ENCODE measurements at regions not wholly inside any gene's neighbourhood (a gene's known extent, or its start where the extent isn't known, plus 50 kb on each side); places are given as distances from the start of the nearest gene placed in this dataset.

DNA sequence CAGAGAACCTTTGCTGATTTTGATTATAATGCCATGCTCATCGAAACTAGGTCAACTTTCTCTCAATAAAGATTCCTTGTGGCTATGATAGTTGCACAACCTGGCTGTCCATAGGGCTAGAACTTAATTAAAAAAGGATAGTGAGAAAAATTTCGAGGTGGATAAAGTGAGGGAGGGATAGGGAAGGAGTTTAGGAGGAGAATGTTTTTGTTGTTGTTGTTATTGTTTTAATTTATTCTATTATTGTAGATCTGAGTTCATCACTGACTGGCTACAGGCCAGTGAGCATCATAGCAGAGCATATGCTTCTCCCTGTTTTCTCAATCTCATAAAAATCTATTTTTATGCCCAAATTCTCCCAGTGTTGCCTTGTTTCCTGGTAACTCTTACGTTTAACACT, 688.7 kb upstream of the GRM3 start:
- WGBS, 5 donors: 52 to 59% (median 56%) methylated on average over 3 of the region's 3 CpGs
- DNase-seq: no peak
- Histone ChIP-seq H3K27ac (no peak overlapping the region), H3K36me3 (no peaks in the 10 kb centered on the region), H3K4me1 (no peaks in the 10 kb centered on the region), H3K27me3 (replicated peaks in 1 of 7) (no peaks in the 10 kb centered on the region), H3K4me3 (no peak overlapping the region), H3K9me3 (peaks cover 0 to 10% (median 5%) of the 10 kb centered on the region in 8 donors)
- TF ChIP-seq CTCF (IDR thresholded peaks at IDR 0.05 in 8 of 11, conservative IDR thresholded peaks at IDR 0.05 in 3 of 11): no peak
- intact Hi-C loops (cut with DNase I; ENCODE audit: low total_unique reads): no loop called here

DNA sequence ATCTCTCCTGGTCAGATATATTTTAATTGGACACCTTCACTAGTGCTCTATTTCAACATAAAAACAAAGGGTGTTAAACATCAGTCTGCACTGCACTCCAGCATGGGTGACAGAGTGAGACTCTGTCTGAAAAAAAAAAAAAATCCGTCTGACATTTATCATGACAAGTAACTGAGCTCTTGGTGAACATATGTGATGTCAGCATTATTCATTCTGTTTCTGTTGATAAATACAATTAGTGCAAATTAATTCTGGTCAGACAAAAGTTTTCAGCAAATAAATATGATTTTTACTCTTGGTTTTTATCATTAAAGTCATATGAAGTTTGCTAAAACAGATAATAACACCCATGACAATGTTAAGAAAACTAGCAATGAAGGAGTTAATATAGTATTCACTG, 692.8 kb upstream of the GRM3 start:
- DNase-seq: no peak
- H3K36me3 ChIP-seq: no peaks in the 10 kb centered on the region
- no peaks in the 10 kb centered on the region for H3K4me1 ChIP-seq
- H3K27me3 ChIP-seq (replicated peaks in 1 of 7): no peaks in the 10 kb centered on the region
- no peak overlapping the region for H3K4me3 ChIP-seq
- H3K9me3 ChIP-seq: peaks cover 0 to 49% (median 37%) of the 10 kb centered on the region in 8 donors
- WGBS, 5 donors: 63 to 77% (median 64%) methylated on average over 1 of the region's 1 CpG
- intact Hi-C loops (cut with DNase I; ENCODE audit: low total_unique reads): no loop called here
- no peak for TF ChIP-seq CTCF (IDR thresholded peaks at IDR 0.05 in 8 of 11, conservative IDR thresholded peaks at IDR 0.05 in 3 of 11)
- no peak for TF ChIP-seq POLR2AphosphoS5 (IDR thresholded peaks at IDR 0.05)
- TF ChIP-seq POLR2A (IDR thresholded peaks at IDR 0.05): no peak
- no peak overlapping the region for H3K27ac ChIP-seq

GRCh38 chr7:85950418-85950817, 693.3 kb upstream of the GRM3 start:
- Histone ChIP-seq H3K9me3 (peaks cover 0 to 53% (median 37%) of the 10 kb centered on the region in 8 donors), H3K27ac (no peak overlapping the region), H3K4me3 (no peak overlapping the region), H3K36me3 (no peaks in the 10 kb centered on the region), H3K27me3 (replicated peaks in 1 of 7) (no peaks in the 10 kb centered on the region), H3K4me1 (no peaks in the 10 kb centered on the region)
- DNase-seq: no peak
- 78 to 91% (median 81%) methylated on average over 3 of the region's 3 CpGs for WGBS, 5 donors
- no peak for TF ChIP-seq POLR2AphosphoS5 (IDR thresholded peaks at IDR 0.05)
- no peak for TF ChIP-seq POLR2A (IDR thresholded peaks at IDR 0.05)
- no peak for TF ChIP-seq CTCF (IDR thresholded peaks at IDR 0.05 in 8 of 11, conservative IDR thresholded peaks at IDR 0.05 in 3 of 11)
- intact Hi-C loops (cut with DNase I; ENCODE audit: low total_unique reads): no loop called here

- DNase-seq: no peak
- Histone ChIP-seq H3K4me3 (no peak overlapping the region), H3K36me3 (no peaks in the 10 kb centered on the region), H3K27ac (no peak overlapping the region), H3K4me1 (no peaks in the 10 kb centered on the region), H3K27me3 (replicated peaks in 1 of 7) (no peaks in the 10 kb centered on the region), H3K9me3 (peaks cover 0 to 57% (median 38%) of the 10 kb centered on the region in 8 donors)
- TF ChIP-seq CTCF (IDR thresholded peaks at IDR 0.05 in 8 of 11, conservative IDR thresholded peaks at IDR 0.05 in 3 of 11) (no peak), POLR2AphosphoS5 (IDR thresholded peaks at IDR 0.05) (no peak), POLR2A (IDR thresholded peaks at IDR 0.05) (no peak)
- intact Hi-C loops (cut with DNase I; ENCODE audit: low total_unique reads): no loop called here
Measured at GRCh38 chr7:85947767-85948166, 695.9 kb upstream of the GRM3 start.

Data from spleen (tissue), 11 donors.